MM.1S (cell line): ENCODE measurements at regions not wholly inside any gene's neighbourhood (a gene's known extent, or its start where the extent isn't known, plus 50 kb on each side); places are given as distances from the start of the nearest gene placed in this dataset.
"Not testable (repeated sequence)": the region's sequence is repeated elsewhere in the genome, so short reads cannot be mapped to it uniquely, and the experiment has no call there.

ENCODE experiments used
- DNase-seq: peaks from one replicate; pipeline ENCODE4 v3.0.0-alpha.2; 2015
- H2AFZ ChIP-seq: fragments of 300-600 bp; sonication (generic); 2 replicates; pipeline ENCODE4 v1.6.0; 2016; ENCODE audit warnings: antibody characterized with exemption, low read length
- H3F3A ChIP-seq: fragments of 300-600 bp; sonication (generic); 2 replicates; pipeline ENCODE4 v1.6.1; 2016; ENCODE audit warnings: mild to moderate bottlenecking, antibody characterized with exemption, low read length, moderate library complexity, mixed read lengths; ENCODE audit not compliant: insufficient read depth
- H3K27ac ChIP-seq: fragments of 300-600 bp; sonication (generic); 2 replicates; pipeline ENCODE4 v1.5.1; 2016; ENCODE audit warnings: mild to moderate bottlenecking, low read length
- H3K27me3 ChIP-seq: fragments of 300-600 bp; sonication (generic); replicated peaks from 2 replicates; pipeline ENCODE4 v1.6.0; 2016; ENCODE audit warnings: low read length; ENCODE audit not compliant: insufficient read depth
- H3K36me3 ChIP-seq: fragments of 300-600 bp; sonication (generic); replicated peaks from 2 replicates; pipeline ENCODE4 v1.6.1; 2016; ENCODE audit warnings: mild to moderate bottlenecking, low read length, mixed read lengths; ENCODE audit not compliant: insufficient read depth
- H3K4me1 ChIP-seq: fragments of 300-600 bp; sonication (generic); 2 replicates; pipeline ENCODE4 v1.6.1; 2016; ENCODE audit warnings: low read length, mixed read lengths
- H3K4me2 ChIP-seq: fragments of 300-600 bp; sonication (generic); 2 replicates; pipeline ENCODE4 v1.6.0; 2016; ENCODE audit warnings: low read depth, low read length
- H3K4me3 ChIP-seq: fragments of 300-600 bp; sonication (generic); 2 replicates; pipeline ENCODE4 v1.5.1; 2016; ENCODE audit warnings: low read length, mixed read lengths
- H3K79me2 ChIP-seq: fragments of 300-600 bp; sonication (generic); 2 replicates; pipeline ENCODE4 v1.6.1; 2016; ENCODE audit warnings: mixed run types, low read length, mixed read lengths
- H3K9ac ChIP-seq: fragments of 300-600 bp; sonication (generic); 2 replicates; pipeline ENCODE4 v1.6.1; 2016; ENCODE audit warnings: low read length, mixed read lengths
- H3K9me2 ChIP-seq: fragments of 300-600 bp; sonication (generic); replicated peaks from 2 replicates; pipeline ENCODE4 v1.6.1; 2016; ENCODE audit warnings: mild to moderate bottlenecking, low read length, mixed read lengths; ENCODE audit not compliant: insufficient read depth
- H3K9me3 ChIP-seq: fragments of 300-600 bp; sonication (generic); replicated peaks from 2 replicates; pipeline ENCODE4 v1.6.1; 2016; ENCODE audit warnings: mild to moderate bottlenecking, low read length, mixed read lengths; ENCODE audit not compliant: insufficient read depth
- H4K20me1 ChIP-seq: fragments of 300-600 bp; sonication (generic); 2 replicates; pipeline ENCODE4 v1.6.1; 2016; ENCODE audit warnings: mild to moderate bottlenecking, low read length, moderate library complexity, mixed read lengths; ENCODE audit not compliant: insufficient read depth
- CTCF ChIP-seq: fragments of 300-600 bp; sonication (generic); IDR thresholded peaks from 2 replicates; pipeline ENCODE4 v1.5.1; 2016; ENCODE audit warnings: antibody characterized with exemption, low read length, mixed read lengths
- EZH2 ChIP-seq: fragments of 300-600 bp; sonication (generic); optimal IDR thresholded peaks from 2 replicates; pipeline ENCODE3; 2017; ENCODE audit warnings: low read depth, mild to moderate bottlenecking, antibody characterized with exemption, low read length, mixed read lengths
- EZH2phosphoT487 ChIP-seq: fragments of 300-600 bp; sonication (generic); IDR thresholded peaks from 2 replicates; pipeline ENCODE4 v1.6.1; 2018; ENCODE audit warnings: antibody characterized with exemption, low read length

DNA sequence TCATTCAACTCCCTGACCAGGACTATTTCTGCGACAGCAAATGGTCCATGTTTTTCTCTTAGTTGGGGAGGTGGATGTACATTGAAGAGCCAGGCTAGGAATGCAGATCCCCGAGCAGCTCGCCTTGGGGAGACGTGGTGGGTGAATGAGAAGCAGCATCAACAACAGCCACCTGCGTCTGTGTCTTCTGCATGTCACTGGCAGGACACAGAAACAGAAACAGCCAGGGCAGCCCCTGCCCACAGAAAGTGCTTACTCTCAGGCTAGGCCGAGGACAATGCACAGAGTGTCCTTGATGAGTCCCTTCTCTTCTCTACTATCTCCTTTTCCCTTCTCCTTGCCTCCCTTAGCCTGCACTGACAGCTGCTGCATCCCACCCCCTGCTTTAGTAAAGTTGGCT, 541.9 kb upstream of the CADM1 start:
- Histone ChIP-seq H3K9me2 (no peaks in the 10 kb centered on the region), H3K27ac (no peak overlapping the region), H3K4me3 (no peak overlapping the region), H3K27me3 (no peaks in the 10 kb centered on the region), H3F3A (no peaks in the 10 kb centered on the region), H3K4me1 (no peaks in the 10 kb centered on the region), H4K20me1 (no peaks in the 10 kb centered on the region), H2AFZ (no peak overlapping the region), H3K36me3 (no peaks in the 10 kb centered on the region), H3K79me2 (no peaks in the 10 kb centered on the region), H3K4me2 (no peak overlapping the region), H3K9me3 (no peaks in the 10 kb centered on the region), H3K9ac (no peak overlapping the region)
- DNase-seq: no peak
- no peak for TF ChIP-seq CTCF
- no peak for TF ChIP-seq EZH2
- no peak for TF ChIP-seq EZH2phosphoT487

DNA sequence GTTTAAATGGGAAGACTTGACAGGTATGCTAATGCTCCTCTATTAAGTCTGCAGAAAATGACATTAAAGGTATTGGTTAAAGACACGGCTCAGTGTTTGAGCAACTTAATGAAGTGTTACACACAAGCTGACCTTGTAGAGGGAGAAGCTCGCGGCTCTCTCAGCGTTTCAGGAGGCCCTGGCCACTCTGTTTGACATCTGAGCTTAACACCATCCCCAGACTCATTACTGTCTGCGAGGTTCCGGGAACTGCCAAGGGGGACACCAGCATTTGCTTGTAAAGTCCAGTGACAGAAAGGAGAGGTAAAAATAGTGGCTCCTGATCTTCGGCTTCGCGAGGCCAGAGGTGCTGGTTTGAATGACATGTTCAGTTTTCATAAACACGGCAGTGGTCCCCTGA, 540.7 kb upstream of the CADM1 start:
- H3K27ac ChIP-seq: no peak overlapping the region
- TF ChIP-seq EZH2: no peak
- no peak for TF ChIP-seq CTCF
- no peaks in the 10 kb centered on the region for H3K9me3 ChIP-seq
- no peak overlapping the region for H3K4me2 ChIP-seq
- H3K36me3 ChIP-seq: no peaks in the 10 kb centered on the region
- no peaks in the 10 kb centered on the region for H3K9me2 ChIP-seq
- H4K20me1 ChIP-seq: no peaks in the 10 kb centered on the region
- H3F3A ChIP-seq: no peaks in the 10 kb centered on the region
- DNase-seq: no peak
- no peaks in the 10 kb centered on the region for H3K27me3 ChIP-seq
- no peak overlapping the region for H3K9ac ChIP-seq
- H3K4me3 ChIP-seq: no peak overlapping the region
- no peaks in the 10 kb centered on the region for H3K4me1 ChIP-seq
- no peak overlapping the region for H2AFZ ChIP-seq
- no peaks in the 10 kb centered on the region for H3K79me2 ChIP-seq

DNA sequence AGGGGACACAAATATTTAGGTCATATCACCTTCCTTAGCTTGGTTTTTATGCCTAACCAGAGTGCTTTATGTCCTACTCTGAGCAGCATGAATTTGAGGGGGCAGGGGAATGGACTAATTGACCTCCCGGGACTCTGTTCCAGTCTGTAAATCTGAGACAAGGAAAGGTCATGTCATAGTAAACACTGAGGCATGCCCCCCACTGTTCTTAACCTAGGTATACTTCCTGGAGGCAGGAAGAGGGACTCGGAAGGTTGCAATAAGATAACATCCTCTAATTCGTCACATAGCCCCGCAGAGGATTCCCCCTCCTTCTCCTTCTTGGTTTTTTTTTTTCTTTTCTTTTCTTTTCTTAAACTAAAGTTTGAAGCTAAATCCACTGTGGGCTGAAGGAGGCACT, 540.3 kb upstream of the CADM1 start:
- DNase-seq: no peak
- H3K9me3 ChIP-seq: no peaks in the 10 kb centered on the region
- no peak for TF ChIP-seq CTCF
- H3K79me2 ChIP-seq: no peaks in the 10 kb centered on the region
- H3K4me2 ChIP-seq: no peak overlapping the region
- H4K20me1 ChIP-seq: no peaks in the 10 kb centered on the region
- H3F3A ChIP-seq: no peaks in the 10 kb centered on the region
- H2AFZ ChIP-seq: no peak overlapping the region
- H3K9me2 ChIP-seq: no peaks in the 10 kb centered on the region
- no peaks in the 10 kb centered on the region for H3K27me3 ChIP-seq
- H3K4me1 ChIP-seq: no peaks in the 10 kb centered on the region
- no peak overlapping the region for H3K4me3 ChIP-seq
- H3K9ac ChIP-seq: no peak overlapping the region
- H3K36me3 ChIP-seq: no peaks in the 10 kb centered on the region
- H3K27ac ChIP-seq: no peak overlapping the region

GRCh38 chr11:116043857-116044256, 539.6 kb upstream of the CADM1 start:
- H3K9me2 ChIP-seq: no peaks in the 10 kb centered on the region
- no peak for DNase-seq
- no peak overlapping the region for H2AFZ ChIP-seq
- no peaks in the 10 kb centered on the region for H3K27me3 ChIP-seq
- no peak overlapping the region for H3K9ac ChIP-seq
- no peaks in the 10 kb centered on the region for H3K4me1 ChIP-seq
- no peak overlapping the region for H3K4me3 ChIP-seq
- H3K9me3 ChIP-seq: no peaks in the 10 kb centered on the region
- no peaks in the 10 kb centered on the region for H3K36me3 ChIP-seq
- H3K79me2 ChIP-seq: no peaks in the 10 kb centered on the region
- H3K27ac ChIP-seq: no peak overlapping the region
- H4K20me1 ChIP-seq: no peaks in the 10 kb centered on the region
- H3K4me2 ChIP-seq: no peak overlapping the region
- TF ChIP-seq EZH2phosphoT487 (no peak), EZH2 (no peak)
- H3F3A ChIP-seq: no peaks in the 10 kb centered on the region

GRCh38 chr11:116043059-116043458, 538.8 kb upstream of the CADM1 start:
- H3K9me2 ChIP-seq, H3K4me1 ChIP-seq, DNase-seq, H4K20me1 ChIP-seq, H3K4me3 ChIP-seq, H3K27me3 ChIP-seq, H3K4me2 ChIP-seq, H3K9me3 ChIP-seq, H3K27ac ChIP-seq, H2AFZ ChIP-seq, H3K79me2 ChIP-seq, H3K9ac ChIP-seq, H3F3A ChIP-seq, H3K36me3 ChIP-seq: not testable (repeated sequence)
